Gastroesophageal sphincter (tissue), 3 donors: ENCODE measurements at regions not wholly inside any gene's neighbourhood (a gene's known extent, or its start where the extent isn't known, plus 50 kb on each side); places are given as distances from the start of the nearest gene placed in this dataset.

Source experiments
- CTCF ChIP-seq, 4 experiments: fragments of 200-600 bp in 2 of 4; fragments of 450-650 bp in 2 of 4; sonication (generic) in 1 of 4; IDR thresholded peaks; one replicate each; pipeline ENCODE4 v1.5.1; 2017 to 2019; ENCODE audit warnings: antibody characterized with exemption in 4 of 4, mild to moderate bottlenecking in 2 of 4, moderate library complexity in 2 of 4
- POLR2A ChIP-seq, 2 donors: fragments of 450-650 bp; IDR thresholded peaks; one replicate each; pipeline ENCODE4 v1.6.1; 2017; ENCODE audit warnings: antibody characterized with exemption in 2 of 2, mild to moderate bottlenecking in 2 of 2, moderate library complexity in 1 of 2
- POLR2AphosphoS5 ChIP-seq: sonication (generic); formaldehyde crosslinking; IDR thresholded peaks from one replicate; pipeline ENCODE4 v1.6.1; 2017; ENCODE audit warnings: antibody characterized with exemption

GRCh38 chr3:177453451-177453844, 256.2 kb upstream of the TBL1XR1 start:
- TF ChIP-seq CTCF (IDR thresholded peaks at IDR 0.05) (no peak), POLR2AphosphoS5 (no peak), POLR2A (IDR thresholded peaks at IDR 0.05) (no peak)
